KMS-11 (cell line): ENCODE measurements at regions not wholly inside any gene's neighbourhood (a gene's known extent, or its start where the extent isn't known, plus 50 kb on each side); places are given as distances from the start of the nearest gene placed in this dataset.

Source experiments
- H2AFZ ChIP-seq: fragments of 200-600 bp; sonication (generic); 2 replicates; pipeline ENCODE4 v1.6.1; 2016; ENCODE audit warnings: antibody characterized with exemption, mixed run types, low read depth
- H3K27ac ChIP-seq: fragments of 200-600 bp; sonication (generic); 2 replicates; pipeline ENCODE4 v1.6.1; 2016; ENCODE audit warnings: mild to moderate bottlenecking, mixed run types
- H3K27me3 ChIP-seq: fragments of 200-600 bp; sonication (generic); 2 replicates; pipeline ENCODE4 v1.6.1; 2017; ENCODE audit warnings: mild to moderate bottlenecking, low read depth, mixed run types, moderate library complexity; ENCODE audit not compliant: insufficient read depth
- H3K36me3 ChIP-seq: fragments of 200-600 bp; sonication (generic); 2 replicates; pipeline ENCODE4 v1.6.1; 2017; ENCODE audit warnings: mild to moderate bottlenecking, mixed run types; ENCODE audit not compliant: insufficient read depth
- H3K4me1 ChIP-seq: fragments of 200-600 bp; sonication (generic); 2 replicates; pipeline ENCODE4 v1.6.1; 2016; ENCODE audit warnings: mild to moderate bottlenecking, low read depth, mixed run types; ENCODE audit not compliant: poor library complexity, severe bottlenecking
- H3K4me2 ChIP-seq: fragments of 200-600 bp; sonication (generic); 2 replicates; pipeline ENCODE4 v1.7.0; 2016; ENCODE audit warnings: mild to moderate bottlenecking, mixed run types
- H3K4me3 ChIP-seq: fragments of 200-600 bp; sonication (generic); IDR thresholded peaks from 2 replicates; pipeline ENCODE4 v1.6.1; 2017; ENCODE audit warnings: low read depth, low read length, mixed read lengths; ENCODE audit not compliant: insufficient read depth
- H3K79me2 ChIP-seq: fragments of 200-600 bp; sonication (generic); 2 replicates; pipeline ENCODE4 v1.6.1; 2016; ENCODE audit warnings: low read depth, mixed run types; ENCODE audit not compliant: insufficient read depth
- H3K9ac ChIP-seq: fragments of 200-600 bp; sonication (generic); 2 replicates; pipeline ENCODE4 v1.6.1; 2016; ENCODE audit warnings: mild to moderate bottlenecking, mixed run types
- H4K20me1 ChIP-seq: fragments of 200-600 bp; sonication (generic); 2 replicates; pipeline ENCODE4 v1.6.1; 2016; ENCODE audit warnings: mild to moderate bottlenecking, mixed run types; ENCODE audit not compliant: insufficient read depth
- CTCF ChIP-seq: fragments of 200-600 bp; sonication (generic); conservative IDR thresholded peaks from 2 replicates; pipeline ENCODE4 v1.6.1; 2017; ENCODE audit warnings: low read depth, mild to moderate bottlenecking, antibody characterized with exemption, low read length, moderate library complexity, mixed read lengths

GRCh38 chr12:84502180-84502860 lies 410.3 kb downstream of the SLC6A15 start:
- H3K4me1 ChIP-seq: no peaks in the 10 kb centered on the region
- no peak overlapping the region for H3K4me3 ChIP-seq
- no peak overlapping the region for H3K27ac ChIP-seq
- H3K36me3 ChIP-seq: no peaks in the 10 kb centered on the region
- TF ChIP-seq CTCF: no peak
- H3K4me2 ChIP-seq: no peak overlapping the region
- no peaks in the 10 kb centered on the region for H3K79me2 ChIP-seq
- no peak overlapping the region for H2AFZ ChIP-seq
- no peaks in the 10 kb centered on the region for H4K20me1 ChIP-seq
- H3K9ac ChIP-seq: no peak overlapping the region
- H3K27me3 ChIP-seq: no peaks in the 10 kb centered on the region

- Histone ChIP-seq H3K4me1 (no peaks in the 10 kb centered on the region), H3K27ac (no peak overlapping the region), H3K79me2 (no peaks in the 10 kb centered on the region), H3K9ac (no peak overlapping the region), H4K20me1 (no peaks in the 10 kb centered on the region), H3K27me3 (no peaks in the 10 kb centered on the region), H2AFZ (no peak overlapping the region), H3K36me3 (no peaks in the 10 kb centered on the region), H3K4me2 (no peak overlapping the region), H3K4me3 (no peak overlapping the region)
- TF ChIP-seq CTCF: no peak
Measured at GRCh38 chr12:84497819-84498218, 414.8 kb downstream of the SLC6A15 start.

- no peak overlapping the region for H3K27ac ChIP-seq
- H3K27me3 ChIP-seq: no peaks in the 10 kb centered on the region
- no peak overlapping the region for H3K9ac ChIP-seq
- no peaks in the 10 kb centered on the region for H3K36me3 ChIP-seq
- no peak for TF ChIP-seq CTCF
- H3K4me1 ChIP-seq: no peaks in the 10 kb centered on the region
- no peak overlapping the region for H3K4me2 ChIP-seq
- H2AFZ ChIP-seq: no peak overlapping the region
- H3K79me2 ChIP-seq: no peaks in the 10 kb centered on the region
- H4K20me1 ChIP-seq: no peaks in the 10 kb centered on the region
- no peak overlapping the region for H3K4me3 ChIP-seq
Measured at GRCh38 chr12:84495711-84496110, 416.9 kb downstream of the SLC6A15 start.

- Histone ChIP-seq H3K4me1 (no peaks in the 10 kb centered on the region), H4K20me1 (no peaks in the 10 kb centered on the region), H3K79me2 (no peaks in the 10 kb centered on the region), H3K36me3 (no peaks in the 10 kb centered on the region), H3K4me3 (no peak overlapping the region), H3K9ac (no peak overlapping the region), H3K27me3 (no peaks in the 10 kb centered on the region), H2AFZ (no peak overlapping the region), H3K27ac (no peak overlapping the region), H3K4me2 (no peak overlapping the region)
- no peak for TF ChIP-seq CTCF
Measured at GRCh38 chr12:84492351-84492883, 420.2 kb downstream of the SLC6A15 start.
